IMR-90 (cell line): ENCODE measurements at regions not wholly inside any gene's neighbourhood (a gene's known extent, or its start where the extent isn't known, plus 50 kb on each side); places are given as distances from the start of the nearest gene placed in this dataset.

Source experiments
- ATAC-seq: fragments of 200-7000 bp; cut with Tn5 transposase; 2 replicates; pipeline ENCODE4 v1.9.1; 2020; ENCODE audit warnings: low read depth, mild to moderate bottlenecking, moderate library complexity
- BruUV-seq: library from RNA; stranded (reverse); fragments of 400-500 nt; replicated peaks from 2 replicates; lab custom pipeline; 2021; lab: Mats Ljungman, UMichigan
- CTCF ChIA-PET: fragments of 300-600 bp; formaldehyde crosslinking; extraction: SDS; loops from one replicate; lab custom pipeline; 2021; ENCODE audit warnings: antibody characterized with exemption; lab: Yijun Ruan, JAX
- POLR2A ChIA-PET: fragments of 300-600 bp; sonication (Branson Sonifier 250); formaldehyde crosslinking; loops from one replicate; lab custom pipeline; 2022; ENCODE audit warnings: antibody characterized with exemption; ENCODE audit not compliant: unreplicated experiment; lab: Charles Lee
- DNase-seq: peaks from one replicate; pipeline ENCODE4 v3.0.0; 2013
- H2AFZ ChIP-seq: replicated peaks from 2 replicates; pipeline ENCODE3; 2013; ENCODE audit warnings: low read length, mild to moderate bottlenecking; ENCODE audit not compliant: poor library complexity
- H2AK5ac ChIP-seq: 2 replicates; pipeline ENCODE4 v1.6.1; 2013; ENCODE audit warnings: low read depth, low read length, inconsistent platforms
- H2AK9ac ChIP-seq: replicated peaks from 2 replicates; pipeline ENCODE3; 2013; ENCODE audit warnings: mild to moderate bottlenecking, low read depth, low read length, moderate library complexity; ENCODE audit not compliant: poor library complexity
- H2BK120ac ChIP-seq: 2 replicates; pipeline ENCODE4 v1.6.1; 2013; ENCODE audit warnings: low read depth, low read length, inconsistent platforms
- H2BK15ac ChIP-seq: 3 replicates; pipeline ENCODE4 v1.6.1; 2013; ENCODE audit warnings: low read depth, low read length, inconsistent platforms
- H2BK20ac ChIP-seq: 2 replicates; pipeline ENCODE4 v1.6.1; 2013; ENCODE audit warnings: low read depth, mild to moderate bottlenecking, inconsistent platforms, low read length, moderate library complexity
- H2BK5ac ChIP-seq: 2 replicates; pipeline ENCODE4 v1.6.1; 2013; ENCODE audit warnings: mild to moderate bottlenecking, low read depth, low read length, inconsistent platforms; ENCODE audit not compliant: poor library complexity, severe bottlenecking
- H3K14ac ChIP-seq: replicated peaks from 2 replicates; pipeline ENCODE4 v1.6.1; 2013; ENCODE audit warnings: low read depth, low read length, inconsistent platforms
- H3K18ac ChIP-seq: 2 replicates; pipeline ENCODE4 v1.6.1; 2013; ENCODE audit warnings: low read depth, low read length, control low read depth
- H3K23ac ChIP-seq: 2 replicates; pipeline ENCODE4 v1.6.1; 2013; ENCODE audit warnings: low read depth, low read length, inconsistent platforms
- H3K27ac ChIP-seq: 2 replicates; pipeline ENCODE4 v1.5.1; 2013; ENCODE audit warnings: mild to moderate bottlenecking, control low read depth, low read length; ENCODE audit not compliant: insufficient read depth
- H3K27me3 ChIP-seq: 2 replicates; pipeline ENCODE4 v1.6.1; 2013; ENCODE audit warnings: low read length; ENCODE audit not compliant: control insufficient read depth, insufficient read depth
- H3K36me3 ChIP-seq: 2 replicates; pipeline ENCODE4 v1.6.1; 2013; ENCODE audit warnings: low read length, mixed read lengths; ENCODE audit not compliant: control insufficient read depth, insufficient read depth
- H3K4ac ChIP-seq: 2 replicates; pipeline ENCODE4 v1.6.1; 2013; ENCODE audit warnings: low read depth, low read length, inconsistent platforms
- H3K4me1 ChIP-seq: 2 replicates; pipeline ENCODE4 v1.6.1; 2013; ENCODE audit warnings: low read length, mixed read lengths; ENCODE audit not compliant: control insufficient read depth, insufficient read depth
- H3K4me2 ChIP-seq: 2 replicates; pipeline ENCODE4 v1.6.1; 2013; ENCODE audit warnings: low read depth, mild to moderate bottlenecking, control low read depth, low read length, moderate library complexity
- H3K4me3 ChIP-seq: 2 replicates; pipeline ENCODE4 v1.5.1; 2013; ENCODE audit warnings: low read depth, mild to moderate bottlenecking, control low read depth, low read length, moderate library complexity; ENCODE audit not compliant: insufficient read depth
- H3K56ac ChIP-seq: 2 replicates; pipeline ENCODE4 v1.6.1; 2013; ENCODE audit warnings: low read length, inconsistent platforms; ENCODE audit not compliant: insufficient read depth; ENCODE audit errors: extremely low read depth
- H3K79me1 ChIP-seq, 2 experiments: 2 replicates each; pipeline ENCODE4 v1.6.1; 2013; ENCODE audit warnings: low read length in 2 of 2, inconsistent platforms in 1 of 2, low read depth in 1 of 2
- H3K9ac ChIP-seq: 2 replicates; pipeline ENCODE4 v1.6.1; 2013; ENCODE audit warnings: low read depth, low read length, control low read depth
- H3K9me1 ChIP-seq: 2 replicates; pipeline ENCODE4 v1.6.1; 2013; ENCODE audit warnings: low read length, inconsistent platforms; ENCODE audit not compliant: insufficient read depth
- H3K9me3 ChIP-seq: 2 replicates; pipeline ENCODE4 v1.6.1; 2013; ENCODE audit warnings: low read length; ENCODE audit not compliant: control insufficient read depth, insufficient read depth
- H4K20me1 ChIP-seq: 2 replicates; pipeline ENCODE4 v1.6.1; 2013; ENCODE audit warnings: low read length, inconsistent platforms; ENCODE audit not compliant: insufficient read depth
- H4K5ac ChIP-seq: 2 replicates; pipeline ENCODE4 v1.6.1; 2013; ENCODE audit warnings: mild to moderate bottlenecking, low read depth, low read length, control low read depth
- H4K8ac ChIP-seq, 2 experiments: 2 replicates each; pipeline ENCODE4 v1.6.1; 2013; ENCODE audit warnings: low read depth in 2 of 2, low read length in 2 of 2, control low read depth in 1 of 2, inconsistent platforms in 1 of 2
- H4K91ac ChIP-seq: 2 replicates; pipeline ENCODE4 v1.6.1; 2013; ENCODE audit warnings: low read depth, low read length, inconsistent platforms; ENCODE audit not compliant: insufficient read depth
- BHLHE40 ChIP-seq: fragments of 150-350 bp; IDR thresholded peaks from 2 replicates; pipeline ENCODE4 v1.6.1; 2016; ENCODE audit warnings: mild to moderate bottlenecking, low read depth, low read length
- NFE2L2 ChIP-seq: fragments of 150-350 bp; IDR thresholded peaks from 2 replicates; pipeline ENCODE4 v1.6.1; 2016; ENCODE audit warnings: low read depth, mild to moderate bottlenecking, low read length
- dilution Hi-C: fragments of 300-500 bp; cut with HindIII; formaldehyde crosslinking; loops from one replicate; pipeline ENCODE4 v1.14.3; 2018; ENCODE audit warnings: low sequenced_read_pairs; ENCODE audit not compliant: unreplicated experiment
- in situ Hi-C: fragments of 300-500 bp; cut with MboI; formaldehyde crosslinking; loops from 3 replicates; pipeline ENCODE4 v1.14.3; 2019; ENCODE audit warnings: low sequenced_read_pairs, inconsistent platforms, mixed read lengths
- intact Hi-C: fragments of 100-400 bp; cut with micrococcal nuclease; formaldehyde crosslinking; loops from 2 replicates; pipeline ENCODE4 v1.10.0; 2022
- TF ChIP-seq, protein P1 (sequence below): conservative IDR thresholded peaks from 2 replicates; pipeline ENCODE4 v1.5.1; 2012; ENCODE audit warnings: mild to moderate bottlenecking, low read depth, low read length, improper control_type of control experiment

DNA sequence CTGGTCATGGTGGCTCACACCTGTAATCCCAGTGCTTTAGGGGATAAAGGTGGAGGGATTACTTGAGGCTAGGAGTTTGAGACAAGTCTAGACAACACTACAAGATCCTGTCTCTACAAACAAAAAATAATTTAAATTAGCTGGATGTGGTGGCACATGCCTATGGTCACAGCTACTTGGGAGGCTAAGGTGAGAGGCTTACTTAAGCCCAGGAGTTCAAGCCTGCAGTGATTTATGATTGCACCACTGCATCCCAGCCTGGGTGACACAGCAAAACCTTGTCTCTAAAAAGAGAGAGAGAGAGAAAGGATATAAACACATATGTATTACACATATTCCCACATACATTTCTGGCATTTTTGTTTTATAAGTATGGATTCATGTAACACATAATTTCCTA is 325.2 kb downstream of the DUSP10 start:
- CTCF ChIA-PET: no interaction called here
- no peak for ATAC-seq
- no peak overlapping the region for H2BK5ac ChIP-seq

More for the DNA sequence above, 325.2 kb downstream of the DUSP10 start:
- TF ChIP-seq, protein P1, sequence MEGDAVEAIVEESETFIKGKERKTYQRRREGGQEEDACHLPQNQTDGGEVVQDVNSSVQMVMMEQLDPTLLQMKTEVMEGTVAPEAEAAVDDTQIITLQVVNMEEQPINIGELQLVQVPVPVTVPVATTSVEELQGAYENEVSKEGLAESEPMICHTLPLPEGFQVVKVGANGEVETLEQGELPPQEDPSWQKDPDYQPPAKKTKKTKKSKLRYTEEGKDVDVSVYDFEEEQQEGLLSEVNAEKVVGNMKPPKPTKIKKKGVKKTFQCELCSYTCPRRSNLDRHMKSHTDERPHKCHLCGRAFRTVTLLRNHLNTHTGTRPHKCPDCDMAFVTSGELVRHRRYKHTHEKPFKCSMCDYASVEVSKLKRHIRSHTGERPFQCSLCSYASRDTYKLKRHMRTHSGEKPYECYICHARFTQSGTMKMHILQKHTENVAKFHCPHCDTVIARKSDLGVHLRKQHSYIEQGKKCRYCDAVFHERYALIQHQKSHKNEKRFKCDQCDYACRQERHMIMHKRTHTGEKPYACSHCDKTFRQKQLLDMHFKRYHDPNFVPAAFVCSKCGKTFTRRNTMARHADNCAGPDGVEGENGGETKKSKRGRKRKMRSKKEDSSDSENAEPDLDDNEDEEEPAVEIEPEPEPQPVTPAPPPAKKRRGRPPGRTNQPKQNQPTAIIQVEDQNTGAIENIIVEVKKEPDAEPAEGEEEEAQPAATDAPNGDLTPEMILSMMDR: no peak
- TF ChIP-seq BHLHE40 (no peak), NFE2L2 (peak; percentile 53; the same call in 1 of the 2 replicates)
- POLR2A ChIA-PET: no interaction called here
- H2BK120ac ChIP-seq: no peak overlapping the region; the same call in 1 of the 2 replicates
- H4K20me1 ChIP-seq: no peaks in the 10 kb centered on the region
- no peak overlapping the region for H4K8ac ChIP-seq
- intact Hi-C loops: no loop called here
- H3K27ac ChIP-seq: no peak overlapping the region
- no peak overlapping the region for H4K5ac ChIP-seq
- no peaks in the 10 kb centered on the region for H3K36me3 ChIP-seq
- no peak overlapping the region for H3K4ac ChIP-seq
- dilution Hi-C loops: no loop called here
- peaks cover 7% of the 10 kb centered on the region for H3K4me1 ChIP-seq
- H3K9ac ChIP-seq: no peak overlapping the region
- H4K91ac ChIP-seq: no peak overlapping the region
- H3K56ac ChIP-seq: no peak overlapping the region
- H3K27me3 ChIP-seq: no peaks in the 10 kb centered on the region
- H3K18ac ChIP-seq: no peak overlapping the region
- 0 out of 2 replicates have a peak, but pooled peaks cover 9% of the 10 kb centered on the region for H3K9me1 ChIP-seq
- no peak overlapping the region for H2BK15ac ChIP-seq
- no TSS peak for BruUV-seq
- no peak overlapping the region for H2BK20ac ChIP-seq
- H2AFZ ChIP-seq: no peak overlapping the region
- no peak overlapping the region for H3K23ac ChIP-seq
- no peaks in the 10 kb centered on the region for H3K79me1 ChIP-seq
- in situ Hi-C loops: no loop called here
- no peak overlapping the region for H3K4me3 ChIP-seq
- H3K4me2 ChIP-seq: no peak overlapping the region
- H2AK5ac ChIP-seq: no peak overlapping the region
- H3K9me3 ChIP-seq: no peaks in the 10 kb centered on the region
- DNase-seq: no peak
- 0 out of 2 replicates have a peak overlapping the region, but pooled peaks have one; percentile 4 for H3K14ac ChIP-seq
- no peak overlapping the region for H2AK9ac ChIP-seq
